ENCODE measurements at regions not wholly inside any gene's neighbourhood (a gene's known extent, or its start where the extent isn't known, plus 50 kb on each side); places are given as distances from the start of the nearest gene placed in this dataset.

- Mint-ChIP-seq H3K9me3 (peaks cover 5% of the 10 kb centered on the region), H3K4me1 (ENCODE audit: low read depth) (peaks cover 36% of the 10 kb centered on the region), H3K4me3 (peak overlapping the region; percentile 22), H3K36me3 (ENCODE audit: low read depth) (peaks cover 12% of the 10 kb centered on the region), H3K27me3 (no peaks in the 10 kb centered on the region), H3K27ac (peak overlapping the region; percentile 66)
- ChIA-PET POLR2A (interaction anchor here (0.7 to 1.6 kb wide), 8 partner anchors 8 to 152 kb away, joined by 3 to 7 read pairs (median 4); no protein-coding TSS in a partner anchor), CTCF (interaction anchor here (0.9 to 1.3 kb wide), 4 partner anchors 8 to 44 kb away, joined by 3 to 6 read pairs (median 3); no protein-coding TSS in a partner anchor)
- ATAC-seq (no peak), DNase-seq (no peak)
- intact Hi-C loops (cut with micrococcal nuclease) = no loop called here
- no peak for TF ChIP-seq CTCF (IDR thresholded peaks at IDR 0.05)
These were observed 284.5 kb upstream of the AMIGO2 start for GRCh38 chr12:47364261-47364660.

- no peak for TF ChIP-seq CTCF (IDR thresholded peaks at IDR 0.05)
- CTCF ChIA-PET = interaction anchor here (0.7 to 2.6 kb wide), 4 partner anchors 16 to 330 kb away, joined by 3 to 7 read pairs (median 4); no protein-coding TSS in a partner anchor
- H3K4me1 Mint-ChIP-seq (ENCODE audit: low read depth) = peaks cover 48% of the 10 kb centered on the region
- no peaks in the 10 kb centered on the region for H3K27me3 Mint-ChIP-seq
- peaks cover 10% of the 10 kb centered on the region for H3K9me3 Mint-ChIP-seq
- H3K27ac Mint-ChIP-seq = peak overlapping the region; percentile 99
- POLR2A ChIA-PET = interaction anchor here (0.5 to 1.8 kb wide), 10 partner anchors 12 to 245 kb away, joined by 3 to 9 read pairs (median 5); no protein-coding TSS in a partner anchor
- peak overlapping the region; percentile 71 for H3K4me3 Mint-ChIP-seq
- DNase-seq (peak; percentile 26), ATAC-seq (no peak)
- H3K36me3 Mint-ChIP-seq (ENCODE audit: low read depth) = peaks cover 28% of the 10 kb centered on the region
- intact Hi-C loops (cut with micrococcal nuclease) = no loop called here
These were observed 282.5 kb upstream of the AMIGO2 start for GRCh38 chr12:47362126-47362705.

- Mint-ChIP-seq H3K4me1 (ENCODE audit: low read depth) (peaks cover 54% of the 10 kb centered on the region), H3K4me3 (peak overlapping the region; percentile 71), H3K27ac (peak overlapping the region; percentile 99), H3K36me3 (ENCODE audit: low read depth) (peaks cover 34% of the 10 kb centered on the region), H3K27me3 (no peaks in the 10 kb centered on the region), H3K9me3 (peaks cover 10% of the 10 kb centered on the region)
- peak; percentile 72 for DNase-seq
- ChIA-PET POLR2A (interaction anchor here (1.3 to 2.0 kb wide), 6 partner anchors 11 to 154 kb away, joined by 3 to 6 read pairs (median 4); no protein-coding TSS in a partner anchor), CTCF (interaction anchor here (1.1 to 2.6 kb wide), 3 partner anchors 15 to 57 kb away, joined by 3 to 7 read pairs (median 3); no protein-coding TSS in a partner anchor)
- no peak for TF ChIP-seq CTCF (IDR thresholded peaks at IDR 0.05)
- peak; percentile 81 for ATAC-seq
- intact Hi-C loops (cut with micrococcal nuclease) = no loop called here
These were observed 281.7 kb upstream of the AMIGO2 start for GRCh38 chr12:47361389-47362021.

GRCh38 chr12:47360771-47361388, 281.1 kb upstream of the AMIGO2 start:
- intact Hi-C loops (cut with micrococcal nuclease) = no loop called here
- ChIA-PET POLR2A (interaction anchor here (0.6 to 2.0 kb wide), 7 partner anchors 30 to 154 kb away, joined by 3 to 6 read pairs (median 4); no protein-coding TSS in a partner anchor), CTCF (interaction anchor here (0.6 to 2.6 kb wide), 5 partner anchors 15 to 168 kb away, joined by 3 to 7 read pairs (median 3); no protein-coding TSS in a partner anchor)
- Mint-ChIP-seq H3K27ac (peak overlapping the region; percentile 99), H3K27me3 (no peaks in the 10 kb centered on the region), H3K9me3 (peaks cover 10% of the 10 kb centered on the region), H3K4me1 (ENCODE audit: low read depth) (peaks cover 60% of the 10 kb centered on the region), H3K4me3 (peak overlapping the region; percentile 71), H3K36me3 (ENCODE audit: low read depth) (peaks cover 35% of the 10 kb centered on the region)
- no peak for TF ChIP-seq CTCF (IDR thresholded peaks at IDR 0.05)
- DNase-seq (peak; percentile 21), ATAC-seq (peak; percentile 26)

Data from activated CD8-positive, alpha-beta T cell treated with anti-CD3 and anti-CD28 coated beads for 36 hours (primary cell).